ENCODE measurements at regions not wholly inside any gene's neighbourhood (a gene's known extent, or its start where the extent isn't known, plus 50 kb on each side); places are given as distances from the start of the nearest gene placed in this dataset.

GRCh38 chr3:127483902-127484591 is 106.5 kb downstream of the TPRA1 start:
- DNase-seq (ENCODE audit: low read depth), result no peak

GRCh38 chr3:127483005-127483641 is 107.4 kb downstream of the TPRA1 start:
- no peak for DNase-seq (ENCODE audit: low read depth)

- no peak for DNase-seq (ENCODE audit: low read depth)
These were observed 108.1 kb downstream of the TPRA1 start for GRCh38 chr3:127482216-127483004.

GRCh38 chr3:127480196-127480954 is 110.2 kb downstream of the TPRA1 start:
- DNase-seq (ENCODE audit: low read depth), result no peak

- no peak for DNase-seq (ENCODE audit: low read depth)
These were observed 111.1 kb downstream of the TPRA1 start for GRCh38 chr3:127479449-127479848.

- DNase-seq (ENCODE audit: low read depth), result no peak
These were observed 111.6 kb downstream of the TPRA1 start for GRCh38 chr3:127478922-127479321.

GRCh38 chr3:127477396-127477795 is 113.1 kb downstream of the TPRA1 start:
- no peak for DNase-seq (ENCODE audit: low read depth)

GRCh38 chr3:127476936-127477335 is 113.6 kb downstream of the TPRA1 start:
- no peak for DNase-seq (ENCODE audit: low read depth)

- DNase-seq (ENCODE audit: low read depth), result no peak
These were observed 114.4 kb downstream of the TPRA1 start for GRCh38 chr3:127475975-127476705.

- no peak for DNase-seq (ENCODE audit: low read depth)
These were observed 115.1 kb downstream of the TPRA1 start for GRCh38 chr3:127475391-127475790.

- DNase-seq (ENCODE audit: low read depth), result no peak
These were observed 117.1 kb downstream of the TPRA1 start for GRCh38 chr3:127473244-127474024.

- no peak for DNase-seq (ENCODE audit: low read depth)
These were observed 118.0 kb downstream of the TPRA1 start for GRCh38 chr3:127472506-127472905.

GRCh38 chr3:127471142-127471541 is 119.4 kb downstream of the TPRA1 start:
- no peak for DNase-seq (ENCODE audit: low read depth)

- DNase-seq (ENCODE audit: low read depth), result no peak
These were observed 120.8 kb downstream of the TPRA1 start for GRCh38 chr3:127469760-127470159.

GRCh38 chr3:127467391-127467790 is 123.1 kb downstream of the TPRA1 start:
- no peak for DNase-seq (ENCODE audit: low read depth)

GRCh38 chr3:127464642-127465041 is 125.9 kb downstream of the TPRA1 start:
- DNase-seq (ENCODE audit: low read depth), result no peak

- no peak for DNase-seq (ENCODE audit: low read depth)
These were observed 128.3 kb downstream of the TPRA1 start for GRCh38 chr3:127462111-127462655.

GRCh38 chr3:127461286-127461910 is 129.1 kb downstream of the TPRA1 start:
- no peak for DNase-seq (ENCODE audit: low read depth)

GRCh38 chr3:127459891-127460290 is 130.6 kb downstream of the TPRA1 start:
- DNase-seq (ENCODE audit: low read depth), result no peak

Data from stromal cell of bone marrow (primary cell).